CD4-positive, alpha-beta T cell treated with Interleukin-17A for 1 hour (primary cell): ENCODE measurements at regions not wholly inside any gene's neighbourhood (a gene's known extent, or its start where the extent isn't known, plus 50 kb on each side); places are given as distances from the start of the nearest gene placed in this dataset.
A peak's percentile ranks its signal among the peaks of the same experiment; 100 is the strongest.

Experiments
- DNase-seq: peaks from one replicate; pipeline ENCODE4 v3.0.0-alpha.2; 2020

GRCh38 chr9:113790093-113790492 lies 86.0 kb upstream of the ZNF618 start:
- DNase-seq = no peak

GRCh38 chr9:113793558-113793957 lies 82.6 kb upstream of the ZNF618 start:
- no peak for DNase-seq

GRCh38 chr9:113794721-113795120 lies 81.4 kb upstream of the ZNF618 start:
- DNase-seq = no peak

GRCh38 chr9:113795811-113796392 lies 80.2 kb upstream of the ZNF618 start:
- no peak for DNase-seq

- no peak for DNase-seq
Observed at GRCh38 chr9:113796646-113797426, 79.3 kb upstream of the ZNF618 start.

GRCh38 chr9:113798062-113799030 lies 77.8 kb upstream of the ZNF618 start:
- DNase-seq = no peak

GRCh38 chr9:113800276-113800675 lies 75.8 kb upstream of the ZNF618 start:
- DNase-seq = no peak

- DNase-seq = no peak
Observed at GRCh38 chr9:113803811-113804589, 72.1 kb upstream of the ZNF618 start.

GRCh38 chr9:113805486-113806132 lies 70.5 kb upstream of the ZNF618 start:
- no peak for DNase-seq

- DNase-seq = peak; percentile 38
Observed at GRCh38 chr9:113807173-113808061, 68.7 kb upstream of the ZNF618 start.

- DNase-seq = no peak
Observed at GRCh38 chr9:113808391-113809358, 67.4 kb upstream of the ZNF618 start.

GRCh38 chr9:113817171-113817570 lies 58.9 kb upstream of the ZNF618 start:
- DNase-seq = no peak

GRCh38 chr9:113818391-113818790 lies 57.7 kb upstream of the ZNF618 start:
- DNase-seq = no peak

GRCh38 chr9:113822315-113822714 lies 53.8 kb upstream of the ZNF618 start:
- no peak for DNase-seq

GRCh38 chr9:113823421-113823820 lies 52.7 kb upstream of the ZNF618 start:
- DNase-seq = no peak
